ENCODE measurements at regions not wholly inside any gene's neighbourhood (a gene's known extent, or its start where the extent isn't known, plus 50 kb on each side); places are given as distances from the start of the nearest gene placed in this dataset.
"Not testable (repeated sequence)": the region's sequence is repeated elsewhere in the genome, so short reads cannot be mapped to it uniquely, and the experiment has no call there.

DNA sequence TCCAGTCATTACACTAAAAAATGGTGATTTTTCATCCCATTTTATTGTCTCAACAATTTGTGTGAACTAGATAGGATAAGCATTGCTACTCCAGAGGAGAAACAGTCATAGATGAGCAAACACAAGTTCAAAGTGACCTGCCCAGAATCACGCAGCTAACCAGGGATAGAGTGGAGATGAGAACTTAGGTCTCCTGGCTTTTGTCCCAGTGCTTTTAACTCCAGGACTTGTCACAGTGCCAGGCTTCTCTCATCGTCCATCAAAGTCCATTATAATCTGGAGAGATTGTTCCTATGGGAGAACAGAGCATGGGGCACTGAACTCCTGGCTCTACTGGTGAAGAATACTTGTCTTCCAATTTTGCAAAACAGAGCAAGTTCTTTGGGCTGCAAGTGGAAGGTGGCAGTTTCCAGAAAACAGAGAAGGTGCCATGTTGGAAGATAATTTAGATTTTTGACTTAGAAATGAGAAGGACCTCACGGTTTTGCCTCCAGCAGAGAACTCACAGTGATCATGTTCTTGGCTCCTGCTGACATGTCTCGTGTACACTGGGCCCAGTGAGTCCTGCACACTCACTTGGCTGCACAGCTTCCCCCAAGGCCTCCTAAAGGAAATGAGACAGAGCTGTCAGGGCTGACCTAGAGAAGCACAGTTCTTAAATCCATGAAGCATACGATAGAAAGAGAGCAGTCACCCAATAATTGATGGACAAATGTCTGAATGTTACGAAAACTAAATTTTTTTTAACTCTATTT lies 322.9 kb upstream of the NRP1 start:
- no peaks in the 10 kb centered on the region for H3K27me3 ChIP-seq (ENCODE audit: insufficient read depth, low read length)
- H3K36me3 ChIP-seq (ENCODE audit: insufficient read depth, low read length): no peaks in the 10 kb centered on the region
- H3K4me1 ChIP-seq (ENCODE audit: insufficient read depth, low read length): peaks cover 24% of the 10 kb centered on the region
- no peak overlapping the region for H3K4me3 ChIP-seq (ENCODE audit: low read length)
- H3K9me3 ChIP-seq (ENCODE audit: insufficient read depth, low read depth, low read length): peaks cover 10% of the 10 kb centered on the region
- no peak overlapping the region for H3K9ac ChIP-seq (ENCODE audit: low read depth, low read length)
- H3K27ac ChIP-seq (ENCODE audit: low read depth, low read length): no peak overlapping the region
- 87% methylated on average over 5 of the region's 6 CpGs for WGBS

DNA sequence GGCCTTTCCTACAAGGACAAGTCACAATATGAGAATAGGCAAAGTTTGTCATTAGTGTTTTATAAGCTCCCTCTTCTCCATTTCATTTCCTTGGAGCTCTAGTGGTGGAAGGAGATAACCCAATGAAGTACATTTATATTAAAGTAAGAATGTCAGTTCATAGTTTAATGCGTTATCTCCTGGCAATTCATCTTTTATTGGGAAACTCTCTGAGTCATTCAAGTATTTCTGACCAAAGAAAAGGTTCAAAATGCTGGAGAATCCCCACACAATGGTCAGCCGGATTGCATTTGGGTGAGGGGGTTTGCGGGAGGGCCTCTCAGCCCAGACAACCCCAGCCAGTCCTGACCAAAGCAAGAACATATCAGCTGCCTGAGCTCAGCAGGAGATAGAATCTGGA lies 321.5 kb upstream of the NRP1 start:
- H3K9me3 ChIP-seq (ENCODE audit: insufficient read depth, low read depth, low read length): peaks cover 10% of the 10 kb centered on the region
- peaks cover 18% of the 10 kb centered on the region for H3K4me1 ChIP-seq (ENCODE audit: insufficient read depth, low read length)
- H3K27me3 ChIP-seq (ENCODE audit: insufficient read depth, low read length): no peaks in the 10 kb centered on the region
- H3K4me3 ChIP-seq (ENCODE audit: low read length): no peak overlapping the region
- H3K9ac ChIP-seq (ENCODE audit: low read depth, low read length): no peak overlapping the region
- no peaks in the 10 kb centered on the region for H3K36me3 ChIP-seq (ENCODE audit: insufficient read depth, low read length)
- no peak overlapping the region for H3K27ac ChIP-seq (ENCODE audit: low read depth, low read length)
- WGBS: 93% methylated on average over 3 of the region's 3 CpGs

DNA sequence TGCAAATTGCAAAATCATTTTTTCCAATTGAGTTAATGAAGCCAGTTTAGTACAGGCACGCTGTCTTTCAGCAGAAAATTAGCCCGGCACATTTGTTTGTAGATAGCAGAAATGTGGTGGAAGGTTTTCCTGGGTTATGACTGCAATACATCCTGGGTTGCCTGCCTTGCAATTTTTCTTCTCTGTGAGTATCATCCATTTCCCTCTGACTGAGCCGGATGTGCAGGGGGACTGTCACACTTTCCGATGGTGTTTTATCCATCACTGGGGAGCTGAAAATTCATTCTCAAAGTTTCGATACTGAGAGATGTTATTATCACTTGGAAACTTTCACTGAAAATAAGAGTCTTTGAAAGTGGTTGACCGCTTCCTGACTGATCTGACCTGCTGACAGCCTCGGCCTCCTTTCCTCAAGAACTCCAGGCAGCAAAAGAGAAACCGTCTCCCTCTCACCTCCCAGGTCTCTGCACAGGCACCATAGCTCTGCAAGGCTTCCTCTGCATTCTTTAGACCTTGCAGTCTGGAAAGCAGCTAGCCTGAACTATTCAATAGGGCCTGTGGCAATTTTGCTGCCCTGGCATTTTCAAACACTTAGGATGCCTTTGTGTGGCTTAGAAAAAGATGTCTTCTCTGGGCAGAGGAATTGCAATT lies 320.8 kb upstream of the NRP1 start:
- WGBS: 98% methylated on average over 8 of the region's 8 CpGs
- Histone ChIP-seq H3K27me3 (ENCODE audit: insufficient read depth, low read length) (no peaks in the 10 kb centered on the region), H3K27ac (ENCODE audit: low read depth, low read length) (no peak overlapping the region), H3K9ac (ENCODE audit: low read depth, low read length) (no peak overlapping the region), H3K36me3 (ENCODE audit: insufficient read depth, low read length) (no peaks in the 10 kb centered on the region), H3K9me3 (ENCODE audit: insufficient read depth, low read depth, low read length) (peaks cover 10% of the 10 kb centered on the region), H3K4me1 (ENCODE audit: insufficient read depth, low read length) (peaks cover 18% of the 10 kb centered on the region), H3K4me3 (ENCODE audit: low read length) (no peak overlapping the region)

DNA sequence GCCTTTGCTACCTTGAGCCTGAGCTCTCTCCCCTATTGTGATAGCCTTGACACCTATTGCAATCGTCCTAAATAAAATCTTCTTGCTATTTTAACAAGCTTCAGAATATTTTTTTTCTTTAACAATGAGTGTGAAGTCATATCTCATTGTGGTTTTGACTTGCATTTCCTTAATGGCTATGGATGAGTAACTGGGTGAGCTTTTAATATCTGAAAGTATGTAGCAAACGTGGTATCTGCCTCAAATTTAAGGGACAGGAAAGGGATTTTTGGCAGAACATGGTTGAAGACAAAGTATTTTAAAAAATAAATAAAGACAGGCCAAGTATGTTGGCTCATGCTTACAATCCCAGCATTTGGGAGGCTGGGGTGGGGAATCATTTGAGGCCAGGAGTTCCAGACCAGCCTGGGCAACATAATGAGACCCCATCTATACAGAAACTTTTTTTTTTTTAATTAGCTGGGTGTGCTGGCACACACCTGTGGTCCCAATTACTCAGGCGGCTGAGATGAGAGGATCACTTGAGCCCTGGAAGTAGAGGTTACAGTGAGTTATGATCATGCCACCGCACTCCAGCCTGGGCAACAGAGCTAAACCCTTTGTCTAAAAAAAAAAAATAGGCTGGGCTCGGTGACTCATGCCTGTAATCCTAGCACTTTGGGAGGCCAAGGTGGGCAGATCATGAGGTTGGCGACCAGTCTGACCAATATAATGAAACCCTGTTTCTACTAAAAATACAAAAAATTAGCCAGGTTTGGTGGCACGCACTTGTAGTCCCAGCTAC lies 319.3 kb upstream of the NRP1 start:
- no peaks in the 10 kb centered on the region for H3K36me3 ChIP-seq (ENCODE audit: insufficient read depth, low read length)
- peaks cover 10% of the 10 kb centered on the region for H3K9me3 ChIP-seq (ENCODE audit: insufficient read depth, low read depth, low read length)
- H3K4me1 ChIP-seq (ENCODE audit: insufficient read depth, low read length): peaks cover 2% of the 10 kb centered on the region
- H3K4me3 ChIP-seq (ENCODE audit: low read length): no peak overlapping the region
- H3K27me3 ChIP-seq (ENCODE audit: insufficient read depth, low read length): no peaks in the 10 kb centered on the region
- 93% methylated on average over 7 of the region's 7 CpGs for WGBS
- no peak overlapping the region for H3K27ac ChIP-seq (ENCODE audit: low read depth, low read length)
- H3K9ac ChIP-seq (ENCODE audit: low read depth, low read length): no peak overlapping the region

DNA sequence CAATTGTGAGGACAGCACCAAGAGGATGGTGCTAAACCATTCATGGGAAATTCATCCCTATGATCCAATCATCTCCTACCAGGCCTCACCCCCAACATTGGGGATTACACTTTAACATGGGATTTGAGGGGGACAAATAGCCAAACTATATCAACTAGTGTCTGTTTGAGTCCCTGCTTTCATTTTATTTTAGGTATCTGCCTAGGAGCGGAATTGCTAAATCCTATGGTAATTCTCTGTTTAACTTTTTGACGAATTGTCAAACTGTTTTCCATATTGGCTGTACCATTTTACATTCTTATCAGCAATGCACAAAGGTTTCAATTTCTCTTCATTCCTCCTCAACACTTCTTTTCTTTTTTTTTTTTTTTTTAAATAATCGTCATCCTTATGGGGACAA lies 318.4 kb upstream of the NRP1 start:
- Histone ChIP-seq H3K27me3 (ENCODE audit: insufficient read depth, low read length) (no peaks in the 10 kb centered on the region), H3K4me1 (ENCODE audit: insufficient read depth, low read length) (no peaks in the 10 kb centered on the region), H3K27ac (ENCODE audit: low read depth, low read length) (no peak overlapping the region), H3K36me3 (ENCODE audit: insufficient read depth, low read length) (no peaks in the 10 kb centered on the region), H3K9ac (ENCODE audit: low read depth, low read length) (no peak overlapping the region), H3K9me3 (ENCODE audit: insufficient read depth, low read depth, low read length) (peaks cover 10% of the 10 kb centered on the region), H3K4me3 (ENCODE audit: low read length) (no peak overlapping the region)
- WGBS: 94% methylated on average over 3 of the region's 3 CpGs

DNA sequence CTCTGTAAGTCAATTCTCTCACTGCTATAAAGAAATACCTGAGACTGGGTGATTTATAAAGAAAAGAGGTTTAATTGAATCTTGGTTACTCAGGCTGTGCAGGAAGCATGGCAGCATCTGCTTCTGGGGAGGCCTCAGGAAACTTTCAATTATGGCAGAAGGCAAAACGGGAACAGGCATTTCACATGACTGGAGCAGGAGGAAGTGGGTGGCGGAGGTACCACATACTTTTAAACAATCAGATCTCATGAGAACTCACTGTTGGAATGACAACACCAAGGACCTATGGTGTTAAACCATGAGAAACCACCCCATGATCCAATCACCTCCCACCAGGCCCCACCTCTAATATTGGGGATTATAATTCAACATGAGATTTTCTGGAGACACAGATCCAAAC lies 315.7 kb upstream of the NRP1 start:
- H3K4me3 ChIP-seq (ENCODE audit: low read length); H3K9ac ChIP-seq (ENCODE audit: low read depth, low read length); H3K4me1 ChIP-seq (ENCODE audit: insufficient read depth, low read length); H3K27me3 ChIP-seq (ENCODE audit: insufficient read depth, low read length); H3K36me3 ChIP-seq (ENCODE audit: insufficient read depth, low read length); H3K27ac ChIP-seq (ENCODE audit: low read depth, low read length): not testable (repeated sequence)
- H3K9me3 ChIP-seq (ENCODE audit: insufficient read depth, low read depth, low read length): peaks cover 10% of the 10 kb centered on the region
- WGBS: 86% methylated on average over 2 of the region's 2 CpGs

DNA sequence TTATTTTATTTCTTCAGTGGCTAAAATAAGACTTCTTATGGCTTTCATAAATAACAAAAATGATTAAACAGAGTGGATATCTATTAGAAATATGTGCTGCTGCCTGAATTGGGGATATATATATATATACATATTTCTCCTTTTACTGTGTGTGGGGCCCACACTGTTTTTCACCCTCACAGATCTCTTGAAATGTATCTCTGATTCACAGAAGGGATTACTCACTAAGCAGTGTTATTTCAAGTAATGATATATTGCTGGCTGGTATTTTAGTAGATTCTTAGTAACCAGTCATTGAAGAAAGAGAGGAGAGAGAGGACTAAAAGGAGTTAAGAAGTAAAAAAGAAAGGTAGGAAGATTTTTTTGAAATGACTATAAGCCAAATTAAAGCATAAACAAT lies 308.6 kb upstream of the NRP1 start:
- H3K27ac ChIP-seq (ENCODE audit: low read depth, low read length): no peak overlapping the region
- H3K36me3 ChIP-seq (ENCODE audit: insufficient read depth, low read length): no peaks in the 10 kb centered on the region
- H3K9ac ChIP-seq (ENCODE audit: low read depth, low read length): no peak overlapping the region
- H3K27me3 ChIP-seq (ENCODE audit: insufficient read depth, low read length): no peaks in the 10 kb centered on the region
- no peaks in the 10 kb centered on the region for H3K4me1 ChIP-seq (ENCODE audit: insufficient read depth, low read length)
- H3K9me3 ChIP-seq (ENCODE audit: insufficient read depth, low read depth, low read length): no peaks in the 10 kb centered on the region
- no peak overlapping the region for H3K4me3 ChIP-seq (ENCODE audit: low read length)

DNA sequence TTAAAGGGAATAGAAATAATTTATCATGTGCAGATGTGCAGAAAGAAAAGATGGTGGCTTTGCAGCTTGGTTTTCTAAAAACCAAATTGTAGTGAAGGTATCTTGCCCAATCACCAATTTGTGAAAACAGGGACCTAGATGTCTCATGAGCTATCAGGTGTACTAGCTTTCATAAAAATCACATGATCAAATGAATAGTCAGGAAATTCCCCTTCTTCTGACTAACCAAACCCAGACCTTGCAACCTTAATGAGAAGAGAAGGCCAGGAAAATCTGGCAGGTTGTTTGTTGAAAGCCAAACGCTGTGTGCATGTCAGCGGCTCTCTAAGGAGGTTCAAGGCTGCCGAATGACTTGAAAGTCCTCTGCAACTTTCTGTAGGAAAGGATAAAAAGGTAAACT lies 304.4 kb upstream of the NRP1 start:
- Histone ChIP-seq H3K4me1 (ENCODE audit: insufficient read depth, low read length) (no peaks in the 10 kb centered on the region), H3K36me3 (ENCODE audit: insufficient read depth, low read length) (no peaks in the 10 kb centered on the region), H3K4me3 (ENCODE audit: low read length) (no peak overlapping the region), H3K9me3 (ENCODE audit: insufficient read depth, low read depth, low read length) (no peaks in the 10 kb centered on the region), H3K27me3 (ENCODE audit: insufficient read depth, low read length) (no peaks in the 10 kb centered on the region), H3K27ac (ENCODE audit: low read depth, low read length) (no peak overlapping the region), H3K9ac (ENCODE audit: low read depth, low read length) (no peak overlapping the region)
- WGBS: 79% methylated on average over 3 of the region's 3 CpGs

DNA sequence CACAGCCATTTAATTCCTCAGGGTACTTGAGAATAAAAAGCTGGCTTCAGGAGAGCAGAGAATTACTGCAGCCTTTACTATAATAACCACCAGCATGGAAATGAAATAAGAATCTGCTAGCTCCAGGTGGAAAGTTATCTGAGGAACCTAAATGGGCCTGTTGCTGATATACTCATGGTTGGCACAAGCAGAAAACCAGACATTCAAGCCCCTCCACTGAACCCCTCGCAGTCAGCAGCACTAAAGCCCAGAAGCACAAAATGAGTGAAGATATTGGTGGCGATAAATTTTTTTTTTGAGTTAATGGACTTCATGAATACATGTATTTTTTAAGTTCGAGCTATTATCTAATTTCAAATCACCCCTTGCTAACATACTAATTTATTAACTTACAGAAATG lies 303.9 kb upstream of the NRP1 start:
- 100% methylated on average over 1 of the region's 3 CpGs for WGBS
- no peak overlapping the region for H3K9ac ChIP-seq (ENCODE audit: low read depth, low read length)
- H3K27me3 ChIP-seq (ENCODE audit: insufficient read depth, low read length): no peaks in the 10 kb centered on the region
- no peak overlapping the region for H3K27ac ChIP-seq (ENCODE audit: low read depth, low read length)
- no peaks in the 10 kb centered on the region for H3K4me1 ChIP-seq (ENCODE audit: insufficient read depth, low read length)
- H3K4me3 ChIP-seq (ENCODE audit: low read length): no peak overlapping the region
- no peaks in the 10 kb centered on the region for H3K36me3 ChIP-seq (ENCODE audit: insufficient read depth, low read length)
- H3K9me3 ChIP-seq (ENCODE audit: insufficient read depth, low read depth, low read length): no peaks in the 10 kb centered on the region

DNA sequence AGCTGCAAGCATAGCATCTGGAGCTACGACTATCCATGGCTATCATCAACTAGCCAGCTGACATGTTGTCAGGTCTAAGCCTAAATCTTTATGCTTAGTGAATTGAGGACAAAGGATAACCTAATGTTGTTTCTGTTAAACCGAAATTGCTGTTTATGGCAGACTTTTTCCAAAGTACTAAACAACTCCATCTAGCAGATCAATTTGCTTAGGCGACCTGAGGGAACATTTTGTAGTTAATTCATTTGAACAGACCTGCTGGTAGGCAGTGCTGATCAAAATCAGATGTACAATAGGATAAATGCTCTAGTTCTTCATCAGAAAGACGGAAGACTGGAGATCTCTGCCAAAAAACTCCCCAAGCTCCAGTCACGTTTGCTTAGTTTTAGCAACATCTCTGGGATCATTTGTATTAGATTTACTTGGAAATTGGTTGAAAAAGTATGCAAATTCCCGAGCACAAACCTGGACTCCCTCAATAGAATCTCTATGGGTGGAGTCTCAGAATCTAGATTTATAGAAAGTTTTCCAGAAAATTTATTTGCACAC lies 301.6 kb upstream of the NRP1 start:
- WGBS: 79% methylated on average over 6 of the region's 6 CpGs
- Histone ChIP-seq H3K4me3 (ENCODE audit: low read length) (no peak overlapping the region), H3K36me3 (ENCODE audit: insufficient read depth, low read length) (no peaks in the 10 kb centered on the region), H3K9ac (ENCODE audit: low read depth, low read length) (no peak overlapping the region), H3K27me3 (ENCODE audit: insufficient read depth, low read length) (no peaks in the 10 kb centered on the region), H3K4me1 (ENCODE audit: insufficient read depth, low read length) (no peaks in the 10 kb centered on the region), H3K27ac (ENCODE audit: low read depth, low read length) (no peak overlapping the region), H3K9me3 (ENCODE audit: insufficient read depth, low read depth, low read length) (no peaks in the 10 kb centered on the region)

DNA sequence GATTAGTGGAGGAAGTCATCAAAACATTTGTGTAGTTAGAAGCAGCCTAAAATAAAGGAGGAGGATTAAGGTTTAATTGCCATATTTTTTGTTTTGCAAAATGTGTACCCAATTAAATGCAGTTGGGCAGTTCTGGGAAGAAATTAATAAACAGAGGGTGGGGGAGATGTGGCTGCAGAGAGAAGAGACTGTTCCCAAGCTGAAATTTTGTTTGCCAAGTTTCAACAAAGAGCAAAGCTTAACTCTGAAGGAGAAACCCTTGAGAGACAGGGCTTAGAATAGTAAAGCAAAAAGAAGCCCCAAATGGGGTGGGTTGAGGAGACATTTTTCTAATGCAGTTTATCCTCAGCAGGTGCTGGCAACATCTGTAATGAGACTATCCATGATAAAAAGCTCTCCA lies 298.0 kb upstream of the NRP1 start:
- Histone ChIP-seq H3K9me3 (ENCODE audit: insufficient read depth, low read depth, low read length) (no peaks in the 10 kb centered on the region), H3K27me3 (ENCODE audit: insufficient read depth, low read length) (no peaks in the 10 kb centered on the region), H3K4me1 (ENCODE audit: insufficient read depth, low read length) (no peaks in the 10 kb centered on the region), H3K4me3 (ENCODE audit: low read length) (no peak overlapping the region), H3K9ac (ENCODE audit: low read depth, low read length) (no peak overlapping the region), H3K36me3 (ENCODE audit: insufficient read depth, low read length) (no peaks in the 10 kb centered on the region), H3K27ac (ENCODE audit: low read depth, low read length) (no peak overlapping the region)
